HEK293 (cell line): ENCODE measurements at regions not wholly inside any gene's neighbourhood (a gene's known extent, or its start where the extent isn't known, plus 50 kb on each side); places are given as distances from the start of the nearest gene placed in this dataset.

Source experiments
- CTCF ChIA-PET: fragments of 350-600 bp; formaldehyde crosslinking; extraction: SDS; loops from one replicate; lab custom pipeline; 2021; ENCODE audit warnings: antibody characterized with exemption; lab: Yijun Ruan, JAX
- POLR2A ChIA-PET: fragments of 300-600 bp; formaldehyde crosslinking; extraction: SDS; loops from one replicate; lab custom pipeline; 2020; ENCODE audit warnings: antibody characterized with exemption, inconsistent platforms; lab: Yijun Ruan, JAX
- H3K27ac ChIP-seq: fragments of 200-500 bp; sonication (Bioruptor generic); 2 replicates; pipeline ENCODE4 v1.5.1; 2014; ENCODE audit warnings: low read depth, low read length, control low read depth, inconsistent platforms; ENCODE audit errors: extremely low read depth
- H3K36me3 ChIP-seq, 2 experiments: fragments of 200-500 bp in 1 of 2; sonication (Bioruptor generic) in 1 of 2; 1 replicate in 1 of 2; 2 replicates in 1 of 2; pipeline ENCODE4 v1.5.1; 2014 to 2017; ENCODE audit warnings: inconsistent platforms in 2 of 2, low read length in 2 of 2; ENCODE audit not compliant: control insufficient read depth in 2 of 2, insufficient read depth in 1 of 2
- H3K4me1 ChIP-seq: fragments of 200-500 bp; sonication (Bioruptor generic); 2 replicates; pipeline ENCODE4 v1.5.1; 2014; ENCODE audit warnings: mild to moderate bottlenecking, low read length, inconsistent platforms; ENCODE audit not compliant: control insufficient read depth, insufficient read depth
- H3K4me3 ChIP-seq: 2 replicates; pipeline ENCODE4 v1.5.1; 2011; ENCODE audit warnings: low read depth, mild to moderate bottlenecking, control low read depth, low read length, moderate library complexity
- H3K9me3 ChIP-seq: fragments of 200-500 bp; sonication (Bioruptor generic); 2 replicates; pipeline ENCODE4 v1.5.1; 2014; ENCODE audit warnings: low read depth, low read length, inconsistent platforms; ENCODE audit not compliant: control insufficient read depth, insufficient read depth
- GLI2 ChIP-seq: fragments of 450-650 bp; formaldehyde crosslinking; IDR thresholded peaks from 2 replicates; pipeline ENCODE4; 2017; ENCODE audit warnings: missing biosample characterization, missing genetic modification characterization, low read depth, borderline replicate concordance
- GLIS1 ChIP-seq: fragments of 450-650 bp; formaldehyde crosslinking; IDR thresholded peaks from 2 replicates; pipeline ENCODE4 v1.5.1; 2016; ENCODE audit warnings: missing biosample characterization, missing genetic modification characterization
- GLIS2 ChIP-seq: fragments of 450-650 bp; formaldehyde crosslinking; IDR thresholded peaks from 2 replicates; pipeline ENCODE4 v1.5.1; 2016; ENCODE audit warnings: missing biosample characterization, missing genetic modification characterization
- HOXD13 ChIP-seq: sonication (generic); formaldehyde crosslinking; IDR thresholded peaks from 2 replicates; pipeline ENCODE4 v1.8.0; 2022; ENCODE audit warnings: missing genetic modification reagents, borderline replicate concordance
- IKZF3 ChIP-seq: fragments of 450-650 bp; IDR thresholded peaks from 2 replicates; pipeline ENCODE4 v1.5.0; 2018; ENCODE audit warnings: missing biosample characterization, mild to moderate bottlenecking, missing genetic modification characterization, moderate library complexity
- OSR2 ChIP-seq: fragments of 450-650 bp; formaldehyde crosslinking; IDR thresholded peaks from 2 replicates; pipeline ENCODE4 v1.5.1; 2016; ENCODE audit warnings: missing biosample characterization, missing genetic modification characterization
- SP2 ChIP-seq: fragments of 450-650 bp; formaldehyde crosslinking; IDR thresholded peaks from 2 replicates; pipeline ENCODE4 v1.5.1; 2016; ENCODE audit warnings: missing biosample characterization, missing genetic modification characterization
- SP7 ChIP-seq: fragments of 450-650 bp; formaldehyde crosslinking; IDR thresholded peaks from 2 replicates; pipeline ENCODE4 v1.5.1; 2016; ENCODE audit warnings: missing biosample characterization, missing genetic modification characterization
- TCF7L2 ChIP-seq: IDR thresholded peaks from 2 replicates; pipeline ENCODE4 v1.6.1; 2011; ENCODE audit warnings: low read depth, mild to moderate bottlenecking, inconsistent platforms, low read length, moderate library complexity, borderline replicate concordance
- ZBTB8A ChIP-seq: fragments of 450-650 bp; formaldehyde crosslinking; IDR thresholded peaks from 2 replicates; pipeline ENCODE4 v1.5.1; 2016; ENCODE audit warnings: missing biosample characterization, missing genetic modification characterization
- ZFP41 ChIP-seq: fragments of 450-650 bp; formaldehyde crosslinking; IDR thresholded peaks from 2 replicates; pipeline ENCODE4 v1.5.1; 2016; ENCODE audit warnings: missing biosample characterization, missing genetic modification characterization, borderline replicate concordance
- ZNF350 ChIP-seq: fragments of 450-650 bp; formaldehyde crosslinking; IDR thresholded peaks from 2 replicates; pipeline ENCODE4 v1.5.0; 2017; ENCODE audit warnings: missing biosample characterization, mild to moderate bottlenecking, missing genetic modification characterization
- ZNF394 ChIP-seq: fragments of 450-650 bp; formaldehyde crosslinking; IDR thresholded peaks from 2 replicates; pipeline ENCODE4 v1.5.1; 2016; ENCODE audit warnings: missing biosample characterization, missing genetic modification characterization, mild to moderate bottlenecking, moderate library complexity, borderline replicate concordance
- ZNF426 ChIP-seq: fragments of 450-650 bp; formaldehyde crosslinking; IDR thresholded peaks from 2 replicates; pipeline ENCODE4 v1.5.1; 2017; ENCODE audit warnings: missing biosample characterization, missing genetic modification characterization, mild to moderate bottlenecking, inconsistent platforms, moderate library complexity
- ZNF843 ChIP-seq: fragments of 450-650 bp; formaldehyde crosslinking; IDR thresholded peaks from 2 replicates; pipeline ENCODE4 v1.5.1; 2016; ENCODE audit warnings: missing biosample characterization, missing genetic modification characterization
- ZXDB ChIP-seq: fragments of 450-650 bp; formaldehyde crosslinking; IDR thresholded peaks from 2 replicates; pipeline ENCODE4 v1.5.1; 2016; ENCODE audit warnings: missing biosample characterization, missing genetic modification characterization
- TF ChIP-seq, protein P1 (sequence below): fragments of 450-650 bp; formaldehyde crosslinking; IDR thresholded peaks from 2 replicates; pipeline ENCODE4 v1.5.1; 2017; ENCODE audit warnings: missing biosample characterization, missing genetic modification characterization
- TF ChIP-seq, protein P2 (sequence below): fragments of 450-650 bp; formaldehyde crosslinking; IDR thresholded peaks from 2 replicates; pipeline ENCODE4 v1.5.1; 2016; ENCODE audit warnings: missing biosample characterization, missing genetic modification characterization
- TF ChIP-seq, protein P3 (sequence below): fragments of 450-650 bp; formaldehyde crosslinking; IDR thresholded peaks from 2 replicates; pipeline ENCODE4 v1.5.1; 2016; ENCODE audit warnings: missing biosample characterization, missing genetic modification characterization, low read depth
- TF ChIP-seq, protein P4 (sequence below): fragments of 450-650 bp; IDR thresholded peaks from 2 replicates; pipeline ENCODE4 v1.5.1; 2018; ENCODE audit warnings: missing biosample characterization, mild to moderate bottlenecking, missing genetic modification characterization
- TF ChIP-seq, protein P5 (sequence below): fragments of 450-650 bp; formaldehyde crosslinking; IDR thresholded peaks from 2 replicates; pipeline ENCODE4 v1.5.1; 2016; ENCODE audit warnings: missing biosample characterization, missing genetic modification characterization
- TF ChIP-seq, protein P6 (sequence below): fragments of 450-650 bp; formaldehyde crosslinking; IDR thresholded peaks from 2 replicates; pipeline ENCODE4 v1.5.1; 2017; ENCODE audit warnings: missing biosample characterization, missing genetic modification characterization
- TF ChIP-seq, protein P7 (sequence below): fragments of 450-650 bp; formaldehyde crosslinking; IDR thresholded peaks from 2 replicates; pipeline ENCODE4 v1.5.1; 2016; ENCODE audit warnings: missing biosample characterization, missing genetic modification characterization

DNA sequence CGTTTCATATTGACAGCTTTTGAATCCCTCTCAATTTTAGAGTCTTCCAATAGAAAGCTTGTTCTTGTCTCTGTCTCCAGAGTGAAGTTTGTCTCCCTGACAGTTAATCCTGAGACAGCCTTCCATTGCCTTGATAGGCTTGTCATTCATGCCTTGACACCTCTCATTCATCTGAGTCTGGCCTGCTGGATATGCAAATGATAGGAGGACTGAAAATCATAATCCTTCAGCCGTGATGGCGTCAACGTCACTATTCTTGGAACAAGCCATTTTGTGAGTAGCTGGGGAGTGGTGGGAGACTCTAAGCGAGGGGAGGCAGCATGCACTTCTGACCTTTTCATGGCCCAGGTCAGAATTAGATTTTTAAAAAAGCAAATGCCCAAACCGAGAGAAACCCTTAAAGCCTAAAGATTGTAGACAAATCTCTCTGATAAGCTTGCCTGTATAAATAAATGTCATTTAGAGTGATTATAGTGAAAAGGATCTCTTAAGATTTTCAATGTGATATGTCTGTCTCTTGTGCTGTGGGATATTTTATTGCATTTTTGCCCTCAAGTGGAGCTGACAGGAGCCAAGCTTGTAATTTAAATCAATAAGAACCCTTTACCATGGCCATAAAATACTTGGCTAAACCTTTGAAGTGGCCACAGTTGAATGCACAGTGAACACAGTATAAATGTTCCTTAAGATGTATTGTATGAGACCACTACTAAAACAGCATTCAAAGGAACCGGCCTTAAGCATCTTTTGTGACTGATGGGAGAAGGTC lies 148.8 kb downstream of the SNX10 start:
- Histone ChIP-seq H3K9me3 (no peaks in the 10 kb centered on the region), H3K36me3 (no peaks in the 10 kb centered on the region), H3K27ac (peak overlapping the region; percentile 55), H3K4me1 (peaks cover 15% of the 10 kb centered on the region), H3K4me3 (no peak overlapping the region)
- POLR2A ChIA-PET: interaction anchor here (1.0 kb wide), 1 partner anchor 51 kb away, joined by 3 read pairs; no protein-coding TSS in a partner anchor
- CTCF ChIA-PET: interaction anchor here (0.5 kb wide), 1 partner anchor 222 kb away, joined by 3 read pairs; no protein-coding TSS in a partner anchor
- TF ChIP-seq ZBTB8A (tag by site-specific recombination): peak; percentile 29
- peak; percentile 25; the same call in 1 of the 2 replicates for TF ChIP-seq ZNF394 (tag by site-specific recombination)
- peak; percentile 81 for TF ChIP-seq HOXD13 (CRISPR knock-in tag)
- TF ChIP-seq TCF7L2: peak; percentile 100
- TF ChIP-seq, protein P1, sequence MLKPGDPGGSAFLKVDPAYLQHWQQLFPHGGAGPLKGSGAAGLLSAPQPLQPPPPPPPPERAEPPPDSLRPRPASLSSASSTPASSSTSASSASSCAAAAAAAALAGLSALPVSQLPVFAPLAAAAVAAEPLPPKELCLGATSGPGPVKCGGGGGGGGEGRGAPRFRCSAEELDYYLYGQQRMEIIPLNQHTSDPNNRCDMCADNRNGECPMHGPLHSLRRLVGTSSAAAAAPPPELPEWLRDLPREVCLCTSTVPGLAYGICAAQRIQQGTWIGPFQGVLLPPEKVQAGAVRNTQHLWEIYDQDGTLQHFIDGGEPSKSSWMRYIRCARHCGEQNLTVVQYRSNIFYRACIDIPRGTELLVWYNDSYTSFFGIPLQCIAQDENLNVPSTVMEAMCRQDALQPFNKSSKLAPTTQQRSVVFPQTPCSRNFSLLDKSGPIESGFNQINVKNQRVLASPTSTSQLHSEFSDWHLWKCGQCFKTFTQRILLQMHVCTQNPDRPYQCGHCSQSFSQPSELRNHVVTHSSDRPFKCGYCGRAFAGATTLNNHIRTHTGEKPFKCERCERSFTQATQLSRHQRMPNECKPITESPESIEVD (tag by site-specific recombination): peak; percentile 85
- TF ChIP-seq, protein P2, sequence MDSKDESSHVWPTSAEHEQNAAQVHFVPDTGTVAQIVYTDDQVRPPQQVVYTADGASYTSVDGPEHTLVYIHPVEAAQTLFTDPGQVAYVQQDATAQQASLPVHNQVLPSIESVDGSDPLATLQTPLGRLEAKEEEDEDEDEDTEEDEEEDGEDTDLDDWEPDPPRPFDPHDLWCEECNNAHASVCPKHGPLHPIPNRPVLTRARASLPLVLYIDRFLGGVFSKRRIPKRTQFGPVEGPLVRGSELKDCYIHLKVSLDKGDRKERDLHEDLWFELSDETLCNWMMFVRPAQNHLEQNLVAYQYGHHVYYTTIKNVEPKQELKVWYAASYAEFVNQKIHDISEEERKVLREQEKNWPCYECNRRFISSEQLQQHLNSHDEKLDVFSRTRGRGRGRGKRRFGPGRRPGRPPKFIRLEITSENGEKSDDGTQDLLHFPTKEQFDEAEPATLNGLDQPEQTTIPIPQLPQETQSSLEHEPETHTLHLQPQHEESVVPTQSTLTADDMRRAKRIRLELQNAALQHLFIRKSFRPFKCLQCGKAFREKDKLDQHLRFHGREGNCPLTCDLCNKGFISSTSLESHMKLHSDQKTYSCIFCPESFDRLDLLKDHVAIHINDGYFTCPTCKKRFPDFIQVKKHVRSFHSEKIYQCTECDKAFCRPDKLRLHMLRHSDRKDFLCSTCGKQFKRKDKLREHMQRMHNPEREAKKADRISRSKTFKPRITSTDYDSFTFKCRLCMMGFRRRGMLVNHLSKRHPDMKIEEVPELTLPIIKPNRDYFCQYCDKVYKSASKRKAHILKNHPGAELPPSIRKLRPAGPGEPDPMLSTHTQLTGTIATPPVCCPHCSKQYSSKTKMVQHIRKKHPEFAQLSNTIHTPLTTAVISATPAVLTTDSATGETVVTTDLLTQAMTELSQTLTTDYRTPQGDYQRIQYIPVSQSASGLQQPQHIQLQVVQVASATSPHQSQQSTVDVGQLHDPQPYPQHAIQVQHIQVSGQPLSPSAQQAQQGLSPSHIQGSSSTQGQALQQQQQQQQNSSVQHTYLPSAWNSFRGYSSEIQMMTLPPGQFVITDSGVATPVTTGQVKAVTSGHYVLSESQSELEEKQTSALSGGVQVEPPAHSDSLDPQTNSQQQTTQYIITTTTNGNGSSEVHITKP (tag by site-specific recombination): peak; percentile 82
- TF ChIP-seq, protein P3, sequence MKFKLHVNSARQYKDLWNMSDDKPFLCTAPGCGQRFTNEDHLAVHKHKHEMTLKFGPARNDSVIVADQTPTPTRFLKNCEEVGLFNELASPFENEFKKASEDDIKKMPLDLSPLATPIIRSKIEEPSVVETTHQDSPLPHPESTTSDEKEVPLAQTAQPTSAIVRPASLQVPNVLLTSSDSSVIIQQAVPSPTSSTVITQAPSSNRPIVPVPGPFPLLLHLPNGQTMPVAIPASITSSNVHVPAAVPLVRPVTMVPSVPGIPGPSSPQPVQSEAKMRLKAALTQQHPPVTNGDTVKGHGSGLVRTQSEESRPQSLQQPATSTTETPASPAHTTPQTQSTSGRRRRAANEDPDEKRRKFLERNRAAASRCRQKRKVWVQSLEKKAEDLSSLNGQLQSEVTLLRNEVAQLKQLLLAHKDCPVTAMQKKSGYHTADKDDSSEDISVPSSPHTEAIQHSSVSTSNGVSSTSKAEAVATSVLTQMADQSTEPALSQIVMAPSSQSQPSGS (tag by site-specific recombination): no peak
- TF ChIP-seq ZNF426 (tag by site-specific recombination): no peak
- TF ChIP-seq ZNF843: peak; percentile 89
- TF ChIP-seq GLIS1 (tag by site-specific recombination): no peak
- no peak for TF ChIP-seq SP2 (tag by site-specific recombination)
- TF ChIP-seq GLIS2 (tag by site-specific recombination): no peak
- TF ChIP-seq, protein P4, sequence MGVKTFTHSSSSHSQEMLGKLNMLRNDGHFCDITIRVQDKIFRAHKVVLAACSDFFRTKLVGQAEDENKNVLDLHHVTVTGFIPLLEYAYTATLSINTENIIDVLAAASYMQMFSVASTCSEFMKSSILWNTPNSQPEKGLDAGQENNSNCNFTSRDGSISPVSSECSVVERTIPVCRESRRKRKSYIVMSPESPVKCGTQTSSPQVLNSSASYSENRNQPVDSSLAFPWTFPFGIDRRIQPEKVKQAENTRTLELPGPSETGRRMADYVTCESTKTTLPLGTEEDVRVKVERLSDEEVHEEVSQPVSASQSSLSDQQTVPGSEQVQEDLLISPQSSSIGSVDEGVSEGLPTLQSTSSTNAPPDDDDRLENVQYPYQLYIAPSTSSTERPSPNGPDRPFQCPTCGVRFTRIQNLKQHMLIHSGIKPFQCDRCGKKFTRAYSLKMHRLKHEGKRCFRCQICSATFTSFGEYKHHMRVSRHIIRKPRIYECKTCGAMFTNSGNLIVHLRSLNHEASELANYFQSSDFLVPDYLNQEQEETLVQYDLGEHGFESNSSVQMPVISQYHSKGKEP (tag by site-specific recombination): peak; percentile 56
- TF ChIP-seq, protein P5, sequence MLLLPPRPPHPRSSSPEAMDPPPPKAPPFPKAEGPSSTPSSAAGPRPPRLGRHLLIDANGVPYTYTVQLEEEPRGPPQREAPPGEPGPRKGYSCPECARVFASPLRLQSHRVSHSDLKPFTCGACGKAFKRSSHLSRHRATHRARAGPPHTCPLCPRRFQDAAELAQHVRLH (tag by site-specific recombination): peak; percentile 65; the same call in 1 of the 2 replicates
- peak; percentile 74 for TF ChIP-seq IKZF3 (tag by site-specific recombination)
- TF ChIP-seq SP7 (tag by site-specific recombination): peak; percentile 76; the same call in 1 of the 2 replicates
- TF ChIP-seq OSR2: peak; percentile 93
- TF ChIP-seq, protein P6, sequence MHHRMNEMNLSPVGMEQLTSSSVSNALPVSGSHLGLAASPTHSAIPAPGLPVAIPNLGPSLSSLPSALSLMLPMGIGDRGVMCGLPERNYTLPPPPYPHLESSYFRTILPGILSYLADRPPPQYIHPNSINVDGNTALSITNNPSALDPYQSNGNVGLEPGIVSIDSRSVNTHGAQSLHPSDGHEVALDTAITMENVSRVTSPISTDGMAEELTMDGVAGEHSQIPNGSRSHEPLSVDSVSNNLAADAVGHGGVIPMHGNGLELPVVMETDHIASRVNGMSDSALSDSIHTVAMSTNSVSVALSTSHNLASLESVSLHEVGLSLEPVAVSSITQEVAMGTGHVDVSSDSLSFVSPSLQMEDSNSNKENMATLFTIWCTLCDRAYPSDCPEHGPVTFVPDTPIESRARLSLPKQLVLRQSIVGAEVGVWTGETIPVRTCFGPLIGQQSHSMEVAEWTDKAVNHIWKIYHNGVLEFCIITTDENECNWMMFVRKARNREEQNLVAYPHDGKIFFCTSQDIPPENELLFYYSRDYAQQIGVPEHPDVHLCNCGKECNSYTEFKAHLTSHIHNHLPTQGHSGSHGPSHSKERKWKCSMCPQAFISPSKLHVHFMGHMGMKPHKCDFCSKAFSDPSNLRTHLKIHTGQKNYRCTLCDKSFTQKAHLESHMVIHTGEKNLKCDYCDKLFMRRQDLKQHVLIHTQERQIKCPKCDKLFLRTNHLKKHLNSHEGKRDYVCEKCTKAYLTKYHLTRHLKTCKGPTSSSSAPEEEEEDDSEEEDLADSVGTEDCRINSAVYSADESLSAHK: peak; percentile 69
- TF ChIP-seq, protein P7, sequence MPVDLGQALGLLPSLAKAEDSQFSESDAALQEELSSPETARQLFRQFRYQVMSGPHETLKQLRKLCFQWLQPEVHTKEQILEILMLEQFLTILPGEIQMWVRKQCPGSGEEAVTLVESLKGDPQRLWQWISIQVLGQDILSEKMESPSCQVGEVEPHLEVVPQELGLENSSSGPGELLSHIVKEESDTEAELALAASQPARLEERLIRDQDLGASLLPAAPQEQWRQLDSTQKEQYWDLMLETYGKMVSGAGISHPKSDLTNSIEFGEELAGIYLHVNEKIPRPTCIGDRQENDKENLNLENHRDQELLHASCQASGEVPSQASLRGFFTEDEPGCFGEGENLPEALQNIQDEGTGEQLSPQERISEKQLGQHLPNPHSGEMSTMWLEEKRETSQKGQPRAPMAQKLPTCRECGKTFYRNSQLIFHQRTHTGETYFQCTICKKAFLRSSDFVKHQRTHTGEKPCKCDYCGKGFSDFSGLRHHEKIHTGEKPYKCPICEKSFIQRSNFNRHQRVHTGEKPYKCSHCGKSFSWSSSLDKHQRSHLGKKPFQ (tag by site-specific recombination): 0 out of 2 replicates have a peak, but pooled peaks have one; percentile 61
- TF ChIP-seq GLI2 (tag by site-specific recombination): peak; percentile 53; the same call in 1 of the 2 replicates
- peak; percentile 55; the same call in 1 of the 2 replicates for TF ChIP-seq ZXDB (tag by site-specific recombination)
- TF ChIP-seq ZFP41: no peak
- TF ChIP-seq ZNF350 (tag by site-specific recombination): no peak
